ENCODE measurements at regions not wholly inside any gene's neighbourhood (a gene's known extent, or its start where the extent isn't known, plus 50 kb on each side); places are given as distances from the start of the nearest gene placed in this dataset.

GRCh38 chr9:82104252-82104651 is 115.7 kb downstream of the SPATA31D1 start:
- Histone ChIP-seq H3K27ac (ENCODE audit: low read depth) (no peak overlapping the region), H3K36me3 (ENCODE audit: insufficient read depth) (no peaks in the 10 kb centered on the region), H3K4me3 (ENCODE audit: low read depth, low read length) (no peak overlapping the region), H3K4me1 (ENCODE audit: insufficient read depth) (no peaks in the 10 kb centered on the region)
- WGBS, result 91% methylated on average over 1 of the region's 1 CpG
- DNase-seq (ENCODE audit: extremely low spot score), result no peak

GRCh38 chr9:82105729-82106128 is 117.2 kb downstream of the SPATA31D1 start:
- no peak overlapping the region for H3K27ac ChIP-seq (ENCODE audit: low read depth)
- H3K36me3 ChIP-seq (ENCODE audit: insufficient read depth), result no peaks in the 10 kb centered on the region
- WGBS, result 84% methylated on average over 3 of the region's 3 CpGs
- DNase-seq (ENCODE audit: extremely low spot score), result no peak
- no peaks in the 10 kb centered on the region for H3K4me1 ChIP-seq (ENCODE audit: insufficient read depth)
- H3K4me3 ChIP-seq (ENCODE audit: low read depth, low read length), result no peak overlapping the region

DNA sequence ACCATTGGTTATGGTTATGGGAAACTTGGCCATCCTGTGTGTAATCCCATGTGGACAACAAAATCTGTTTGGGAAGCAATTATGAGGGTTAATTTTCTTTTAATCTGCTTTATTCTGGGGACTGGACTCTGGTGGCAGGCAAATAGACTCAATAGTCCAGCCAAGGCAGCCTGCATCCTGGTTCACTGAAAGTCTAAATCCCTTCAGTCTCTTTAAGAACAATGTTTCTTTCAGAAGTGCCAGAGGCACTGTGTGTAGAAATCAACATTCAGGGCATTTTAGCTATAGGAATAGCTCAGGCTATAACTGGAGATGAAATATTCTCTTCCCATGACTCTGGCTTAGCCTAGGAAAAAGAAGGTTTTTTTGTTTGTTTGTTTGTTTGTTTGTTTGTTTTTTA is 118.0 kb downstream of the SPATA31D1 start:
- Histone ChIP-seq H3K27ac (ENCODE audit: low read depth) (no peak overlapping the region), H3K4me3 (ENCODE audit: low read depth, low read length) (no peak overlapping the region), H3K4me1 (ENCODE audit: insufficient read depth) (no peaks in the 10 kb centered on the region), H3K36me3 (ENCODE audit: insufficient read depth) (no peaks in the 10 kb centered on the region)
- DNase-seq (ENCODE audit: extremely low spot score), result no peak

- H3K27ac ChIP-seq (ENCODE audit: low read depth), result no peak overlapping the region
- H3K4me1 ChIP-seq (ENCODE audit: insufficient read depth), result no peaks in the 10 kb centered on the region
- H3K36me3 ChIP-seq (ENCODE audit: insufficient read depth), result no peaks in the 10 kb centered on the region
- DNase-seq (ENCODE audit: extremely low spot score), result no peak
- 84% methylated on average over 1 of the region's 1 CpG for WGBS
- no peak overlapping the region for H3K4me3 ChIP-seq (ENCODE audit: low read depth, low read length)
These were observed 119.9 kb downstream of the SPATA31D1 start for GRCh38 chr9:82108474-82108873.

DNA sequence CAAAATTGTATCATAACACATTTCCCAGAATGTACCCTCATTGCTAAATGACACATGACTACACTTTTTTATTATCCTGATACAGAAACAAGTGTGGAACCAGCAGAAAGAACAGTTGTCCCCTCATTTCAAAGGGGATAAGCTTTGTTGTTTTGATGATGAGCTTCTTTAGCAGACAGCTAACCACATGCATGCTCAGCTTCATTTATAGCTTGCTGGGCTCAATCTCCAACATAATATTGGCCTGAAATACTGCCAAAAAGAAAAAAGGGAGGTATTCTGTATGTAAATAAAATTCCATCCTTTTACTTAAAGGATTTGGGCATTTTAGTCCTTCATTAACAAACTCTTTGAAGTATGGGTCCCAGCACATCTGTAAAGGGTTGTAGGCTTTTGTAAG is 120.4 kb downstream of the SPATA31D1 start:
- Histone ChIP-seq H3K36me3 (ENCODE audit: insufficient read depth) (no peaks in the 10 kb centered on the region), H3K4me1 (ENCODE audit: insufficient read depth) (no peaks in the 10 kb centered on the region), H3K4me3 (ENCODE audit: low read depth, low read length) (no peak overlapping the region), H3K27ac (ENCODE audit: low read depth) (no peak overlapping the region)
- no peak for DNase-seq (ENCODE audit: extremely low spot score)

DNA sequence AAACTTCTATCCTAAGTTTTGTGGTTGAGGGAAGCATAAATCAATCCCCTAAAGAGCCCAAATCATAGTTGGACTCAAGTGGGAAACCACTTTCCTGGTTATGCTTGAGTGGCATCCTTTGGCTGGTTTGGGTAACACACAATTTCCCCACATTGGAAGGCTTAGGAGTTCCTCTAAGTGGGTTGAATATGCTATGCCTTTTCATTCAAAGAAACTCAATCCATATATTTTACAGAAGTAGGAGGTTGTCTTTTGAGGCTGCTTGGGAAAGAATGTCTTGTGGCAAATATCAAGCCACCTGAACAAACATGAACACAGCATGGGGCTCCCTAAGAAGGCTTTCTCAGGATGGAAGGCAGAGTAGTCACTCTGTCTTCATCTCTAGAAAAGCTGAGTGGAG is 121.1 kb downstream of the SPATA31D1 start:
- H3K36me3 ChIP-seq (ENCODE audit: insufficient read depth), result no peaks in the 10 kb centered on the region
- no peak overlapping the region for H3K27ac ChIP-seq (ENCODE audit: low read depth)
- no peaks in the 10 kb centered on the region for H3K4me1 ChIP-seq (ENCODE audit: insufficient read depth)
- H3K4me3 ChIP-seq (ENCODE audit: low read depth, low read length), result no peak overlapping the region
- DNase-seq (ENCODE audit: extremely low spot score), result no peak

- H3K4me1 ChIP-seq (ENCODE audit: insufficient read depth), result no peaks in the 10 kb centered on the region
- no peak overlapping the region for H3K27ac ChIP-seq (ENCODE audit: low read depth)
- DNase-seq (ENCODE audit: extremely low spot score), result no peak
- 93% methylated on average over 3 of the region's 3 CpGs for WGBS
- H3K4me3 ChIP-seq (ENCODE audit: low read depth, low read length), result no peak overlapping the region
- no peaks in the 10 kb centered on the region for H3K36me3 ChIP-seq (ENCODE audit: insufficient read depth)
These were observed 122.3 kb downstream of the SPATA31D1 start for GRCh38 chr9:82110881-82111280.

DNA sequence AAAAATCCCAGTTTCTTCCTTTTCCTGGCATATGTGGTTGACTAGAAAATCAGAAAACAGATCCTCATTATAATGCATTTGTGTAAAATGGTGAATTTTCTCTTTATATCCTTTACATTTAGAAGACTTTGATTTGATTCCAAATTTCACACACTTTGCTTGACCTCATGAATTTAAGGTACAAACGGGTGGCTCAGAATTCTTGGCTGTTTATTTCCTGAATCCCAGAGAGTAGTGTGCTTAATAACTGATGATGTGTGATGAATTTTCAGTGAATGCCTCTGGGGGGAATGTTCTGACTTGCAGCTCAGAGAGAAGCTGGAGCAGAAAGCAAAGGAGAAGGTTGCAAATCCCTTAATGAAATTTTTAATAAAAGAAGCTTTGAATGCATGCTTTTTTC is 126.8 kb downstream of the SPATA31D1 start:
- H3K4me1 ChIP-seq (ENCODE audit: insufficient read depth), result no peaks in the 10 kb centered on the region
- H3K36me3 ChIP-seq (ENCODE audit: insufficient read depth), result no peaks in the 10 kb centered on the region
- DNase-seq (ENCODE audit: extremely low spot score), result no peak
- no peak overlapping the region for H3K4me3 ChIP-seq (ENCODE audit: low read depth, low read length)
- no peak overlapping the region for H3K27ac ChIP-seq (ENCODE audit: low read depth)
- WGBS, result 65% methylated on average over 1 of the region's 1 CpG

- H3K4me3 ChIP-seq (ENCODE audit: low read depth, low read length), result no peak overlapping the region
- WGBS, result 96% methylated on average over 4 of the region's 4 CpGs
- DNase-seq (ENCODE audit: extremely low spot score), result no peak
- no peak overlapping the region for H3K27ac ChIP-seq (ENCODE audit: low read depth)
- no peaks in the 10 kb centered on the region for H3K4me1 ChIP-seq (ENCODE audit: insufficient read depth)
- H3K36me3 ChIP-seq (ENCODE audit: insufficient read depth), result no peaks in the 10 kb centered on the region
These were observed 127.3 kb downstream of the SPATA31D1 start for GRCh38 chr9:82115900-82116299.

- no peak for DNase-seq (ENCODE audit: extremely low spot score)
- Histone ChIP-seq H3K36me3 (ENCODE audit: insufficient read depth) (no peaks in the 10 kb centered on the region), H3K4me3 (ENCODE audit: low read depth, low read length) (no peak overlapping the region), H3K27ac (ENCODE audit: low read depth) (no peak overlapping the region), H3K4me1 (ENCODE audit: insufficient read depth) (no peaks in the 10 kb centered on the region)
- WGBS, result 64% methylated on average over 3 of the region's 3 CpGs
These were observed 128.0 kb downstream of the SPATA31D1 start for GRCh38 chr9:82116556-82116955.

DNA sequence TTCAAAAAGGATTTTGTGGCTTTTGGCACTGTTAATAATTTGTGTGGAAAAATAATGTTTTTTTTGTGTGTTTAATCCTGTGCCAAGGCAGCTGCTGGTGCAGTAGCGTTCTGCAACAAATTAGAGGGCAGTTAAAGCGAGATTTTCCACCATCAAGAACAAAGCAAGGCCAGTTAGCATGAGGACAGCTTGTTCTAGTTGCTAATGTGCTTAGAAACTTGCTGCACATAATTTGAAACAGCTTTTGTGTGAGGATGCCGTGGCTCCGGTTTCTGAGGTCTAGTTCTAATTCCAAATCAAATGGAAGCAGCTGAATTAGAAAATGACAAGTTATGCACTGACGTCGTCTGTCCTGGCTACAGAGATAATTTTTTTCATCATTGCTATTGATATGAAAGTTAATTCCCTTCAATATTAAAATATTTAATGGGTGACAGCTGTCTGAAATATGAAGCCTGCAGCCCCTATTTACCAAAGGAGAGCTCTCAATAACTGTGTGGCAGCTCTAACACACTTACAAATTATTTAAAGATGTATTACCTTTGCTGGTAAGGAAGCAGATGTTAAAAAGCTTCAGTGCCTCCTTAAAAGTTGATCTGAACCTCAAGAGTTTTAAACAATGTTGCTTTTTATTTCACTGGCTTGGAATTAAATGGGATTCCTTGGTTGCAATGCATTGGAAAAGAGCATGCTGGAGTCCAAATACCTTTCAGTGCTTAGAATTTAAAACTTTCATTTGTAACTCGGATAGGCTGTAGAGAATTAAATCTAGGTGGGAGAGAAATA is 128.6 kb downstream of the SPATA31D1 start:
- H3K27ac ChIP-seq (ENCODE audit: low read depth), result no peak overlapping the region
- H3K4me3 ChIP-seq (ENCODE audit: low read depth, low read length), result no peak overlapping the region
- 38% methylated on average over 7 of the region's 7 CpGs for WGBS
- no peaks in the 10 kb centered on the region for H3K4me1 ChIP-seq (ENCODE audit: insufficient read depth)
- H3K36me3 ChIP-seq (ENCODE audit: insufficient read depth), result no peaks in the 10 kb centered on the region
- peak; percentile 32 for DNase-seq (ENCODE audit: extremely low spot score)

DNA sequence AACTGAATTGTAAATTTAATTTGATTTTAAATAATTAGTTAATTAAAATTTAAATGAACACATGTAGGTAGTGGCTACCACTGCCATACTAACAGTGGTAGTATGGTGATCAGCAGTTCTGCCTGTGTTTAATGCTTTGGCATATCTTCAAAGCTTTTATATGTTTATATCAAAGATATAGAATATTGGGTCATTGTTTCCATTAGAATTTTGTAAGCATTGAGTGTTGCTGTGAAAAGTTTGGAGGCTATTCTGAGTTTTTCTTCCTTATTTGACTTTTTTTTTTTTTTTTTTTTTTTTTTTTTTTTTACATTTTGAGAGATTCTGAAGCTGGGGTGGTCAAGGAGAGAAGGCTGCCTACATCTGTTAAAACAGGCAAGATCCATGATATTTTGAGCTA is 134.2 kb downstream of the SPATA31D1 start:
- Histone ChIP-seq H3K4me1 (ENCODE audit: insufficient read depth) (no peaks in the 10 kb centered on the region), H3K27ac (ENCODE audit: low read depth) (no peak overlapping the region), H3K36me3 (ENCODE audit: insufficient read depth) (no peaks in the 10 kb centered on the region), H3K4me3 (ENCODE audit: low read depth, low read length) (no peak overlapping the region)
- no peak for DNase-seq (ENCODE audit: extremely low spot score)

GRCh38 chr9:82124090-82124489 is 135.5 kb downstream of the SPATA31D1 start:
- H3K36me3 ChIP-seq (ENCODE audit: insufficient read depth), result no peaks in the 10 kb centered on the region
- WGBS, result 92% methylated on average over 3 of the region's 3 CpGs
- DNase-seq (ENCODE audit: extremely low spot score), result no peak
- no peak overlapping the region for H3K27ac ChIP-seq (ENCODE audit: low read depth)
- no peak overlapping the region for H3K4me3 ChIP-seq (ENCODE audit: low read depth, low read length)
- no peaks in the 10 kb centered on the region for H3K4me1 ChIP-seq (ENCODE audit: insufficient read depth)

DNA sequence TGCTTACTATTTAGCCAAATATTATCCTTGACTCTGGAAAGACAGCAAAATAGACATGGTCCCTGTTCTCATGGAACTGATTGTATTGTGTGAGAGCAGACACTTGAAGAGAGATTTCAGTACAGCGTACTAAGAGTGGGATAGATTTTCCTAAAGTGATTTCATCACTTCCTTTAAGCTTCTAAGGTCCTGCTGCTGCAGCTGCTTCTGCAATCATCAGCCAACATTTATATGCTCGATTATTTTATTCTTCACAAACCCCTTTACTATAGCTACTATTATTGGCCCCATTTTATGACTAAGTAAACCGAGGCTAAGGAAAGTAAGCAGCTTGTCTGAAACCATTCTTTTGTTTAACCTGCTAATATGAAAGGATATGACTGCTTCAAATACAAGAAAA is 137.7 kb downstream of the SPATA31D1 start:
- Histone ChIP-seq H3K4me3 (ENCODE audit: low read depth, low read length) (no peak overlapping the region), H3K36me3 (ENCODE audit: insufficient read depth) (no peaks in the 10 kb centered on the region), H3K27ac (ENCODE audit: low read depth) (no peak overlapping the region), H3K4me1 (ENCODE audit: insufficient read depth) (no peaks in the 10 kb centered on the region)
- 43% methylated on average over 3 of the region's 3 CpGs for WGBS
- DNase-seq (ENCODE audit: extremely low spot score), result no peak

DNA sequence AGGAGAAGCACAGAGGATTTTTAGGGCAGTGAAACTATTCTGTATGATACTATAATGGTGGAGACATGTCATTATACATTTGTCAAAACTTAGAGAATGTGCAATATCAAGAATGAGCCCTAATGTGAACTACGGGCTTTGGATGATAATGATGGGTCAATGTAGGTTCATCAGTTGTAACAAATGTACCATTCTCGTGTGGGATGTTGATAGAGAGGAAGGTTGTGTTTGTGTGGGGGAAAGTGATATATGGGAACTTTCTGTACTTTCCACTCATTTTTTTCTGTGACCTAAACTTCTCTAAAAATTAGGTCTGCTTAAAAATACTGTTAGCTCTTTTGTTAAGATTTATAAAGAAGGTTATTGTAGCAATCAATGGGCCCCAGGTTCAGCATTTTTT is 138.9 kb downstream of the SPATA31D1 start:
- no peak for DNase-seq (ENCODE audit: extremely low spot score)
- Histone ChIP-seq H3K4me3 (ENCODE audit: low read depth, low read length) (no peak overlapping the region), H3K36me3 (ENCODE audit: insufficient read depth) (no peaks in the 10 kb centered on the region), H3K27ac (ENCODE audit: low read depth) (no peak overlapping the region), H3K4me1 (ENCODE audit: insufficient read depth) (no peaks in the 10 kb centered on the region)
- 88% methylated on average over 2 of the region's 2 CpGs for WGBS
